Activated naive CD4-positive, alpha-beta T cell treated with anti-CD3 and anti-CD28 coated beads, Interleukin-2, amount 10 ng/mL, durations not matched to agents 7 days and 5 days (primary cell): ENCODE measurements at regions not wholly inside any gene's neighbourhood (a gene's known extent, or its start where the extent isn't known, plus 50 kb on each side); places are given as distances from the start of the nearest gene placed in this dataset.

Experiments
- CTCF ChIA-PET: fragments of 350-600 bp; sonication (Branson Sonifier 250); formaldehyde crosslinking; loops from one replicate; lab custom pipeline; 2021; ENCODE audit warnings: antibody characterized with exemption; lab: Charles Lee
- DNase-seq: peaks from one replicate; pipeline ENCODE4 v3.0.0-alpha.2; 2020
- H3K27ac Mint-ChIP-seq: one replicate; pipeline ENCODE4 v1.8.0; 2021; ENCODE audit warnings: mild to moderate bottlenecking, moderate library complexity, mixed read lengths
- H3K27me3 Mint-ChIP-seq: one replicate; pipeline ENCODE4 v1.8.0; 2021; ENCODE audit warnings: mild to moderate bottlenecking, mixed read lengths
- H3K36me3 Mint-ChIP-seq: one replicate; pipeline ENCODE4 v1.8.0; 2021; ENCODE audit warnings: mixed read lengths
- H3K4me1 Mint-ChIP-seq: one replicate; pipeline ENCODE4 v1.8.0; 2021; ENCODE audit warnings: mixed read lengths
- H3K4me3 Mint-ChIP-seq: one replicate; pipeline ENCODE4 v1.8.0; 2021; ENCODE audit warnings: mild to moderate bottlenecking, moderate library complexity, mixed read lengths
- H3K9me3 Mint-ChIP-seq: one replicate; pipeline ENCODE4 v1.8.0; 2021; ENCODE audit warnings: mixed read lengths

DNA sequence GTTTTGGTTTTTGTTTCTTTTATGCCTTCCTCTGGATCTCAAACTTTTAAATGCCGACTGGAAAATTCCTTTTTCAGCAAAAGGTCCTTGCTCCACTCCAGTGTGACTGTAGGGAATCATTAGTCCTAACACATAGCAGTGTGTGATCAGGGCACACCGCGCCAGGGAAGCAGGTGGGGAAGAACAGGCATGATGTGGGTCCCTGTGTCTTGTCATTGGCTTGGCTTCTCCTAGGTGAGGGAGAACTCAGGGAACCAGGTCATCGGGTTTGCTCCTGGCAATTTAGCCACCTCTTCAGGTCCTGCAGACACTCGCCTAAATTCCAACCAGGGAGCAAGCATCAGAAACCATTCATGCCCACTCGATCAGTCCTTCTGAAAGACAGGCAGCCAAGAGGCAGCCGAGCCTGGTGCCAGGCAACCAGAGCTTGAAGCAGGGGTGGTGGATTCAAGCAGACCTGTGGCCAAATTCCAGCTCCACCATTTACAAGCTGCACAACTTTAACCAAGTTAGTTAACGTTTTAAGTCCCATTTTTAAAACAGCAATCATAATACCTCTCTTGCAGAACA, 514.2 kb downstream of the BNC2 start:
- no peak for DNase-seq
- H3K27me3 Mint-ChIP-seq = no peaks in the 10 kb centered on the region
- CTCF ChIA-PET = no interaction called here
- no peak overlapping the region for H3K27ac Mint-ChIP-seq
- no peak overlapping the region for H3K4me3 Mint-ChIP-seq
- H3K4me1 Mint-ChIP-seq = no peaks in the 10 kb centered on the region
- H3K36me3 Mint-ChIP-seq = no peaks in the 10 kb centered on the region
- H3K9me3 Mint-ChIP-seq = peaks cover 5% of the 10 kb centered on the region

DNA sequence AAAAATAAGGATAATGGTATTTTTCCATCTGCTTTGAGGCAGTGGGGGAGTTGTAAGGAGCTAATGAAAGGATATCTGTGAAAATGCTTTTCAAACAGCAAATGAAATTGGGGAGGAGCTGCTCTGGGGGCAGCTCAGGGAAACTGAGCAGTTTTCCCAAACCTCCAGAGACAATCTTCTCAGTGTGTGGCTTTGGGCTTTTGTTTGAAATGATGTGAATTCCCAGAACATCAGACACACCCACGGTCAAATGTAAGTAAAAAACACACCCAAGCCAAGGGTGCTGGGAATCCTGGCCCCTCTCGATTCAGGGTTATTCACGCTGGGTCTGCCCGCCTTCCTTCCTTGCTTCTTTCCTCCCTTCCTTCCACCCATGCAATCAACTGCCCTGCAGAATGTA, 512.6 kb downstream of the BNC2 start:
- Mint-ChIP-seq H3K27ac (no peak overlapping the region), H3K9me3 (peaks cover 5% of the 10 kb centered on the region), H3K27me3 (no peaks in the 10 kb centered on the region), H3K4me1 (no peaks in the 10 kb centered on the region), H3K36me3 (no peaks in the 10 kb centered on the region), H3K4me3 (no peak overlapping the region)
- no peak for DNase-seq
- CTCF ChIA-PET = no interaction called here

DNA sequence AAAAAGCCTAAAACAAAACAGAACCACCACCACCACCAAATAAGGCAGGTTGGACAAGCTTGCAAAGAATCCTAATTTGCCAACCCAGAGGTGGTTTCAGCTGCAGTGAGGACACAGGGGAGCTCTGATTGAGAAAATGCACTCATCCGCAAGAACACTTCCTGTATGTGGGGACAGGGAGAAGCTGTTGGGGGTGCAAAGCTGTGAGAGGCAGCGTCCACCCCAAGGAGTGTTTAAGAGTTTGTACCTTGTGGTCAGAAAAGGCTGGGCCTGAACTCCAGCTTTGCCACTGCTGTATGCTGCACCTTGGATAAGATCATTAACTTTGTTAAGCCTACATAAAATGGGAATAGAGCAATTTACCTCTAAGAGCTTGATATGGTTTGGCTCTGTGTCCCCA, 511.7 kb downstream of the BNC2 start:
- Mint-ChIP-seq H3K4me3 (no peak overlapping the region), H3K36me3 (no peaks in the 10 kb centered on the region), H3K27ac (no peak overlapping the region), H3K4me1 (no peaks in the 10 kb centered on the region), H3K27me3 (no peaks in the 10 kb centered on the region), H3K9me3 (peaks cover 5% of the 10 kb centered on the region)
- CTCF ChIA-PET = no interaction called here
- DNase-seq = no peak
